Upper lobe of left lung (tissue), 6 donors: ENCODE measurements at regions not wholly inside any gene's neighbourhood (a gene's known extent, or its start where the extent isn't known, plus 50 kb on each side); places are given as distances from the start of the nearest gene placed in this dataset.

Source experiments
- ATAC-seq, 2 donors: fragments of 200-7000 bp; cut with Tn5 transposase; one replicate each; pipeline ENCODE4 v1.9.1; 2022; ENCODE audit warnings: mild to moderate bottlenecking in 2 of 2, moderate library complexity in 2 of 2; ENCODE audit not compliant: low FRiP score in 2 of 2
- DNase-seq, 2 donors: peaks; one replicate each; pipeline ENCODE4 v3.0.0-alpha.2; 2019 to 2020
- H3K27ac ChIP-seq, 4 donors: fragments of 200-600 bp; sonication (generic); one replicate each; pipeline ENCODE4 v1.5.1; 2016 to 2019
- H3K27me3 ChIP-seq, 4 donors: fragments of 200-600 bp; sonication (generic); one replicate each; pipeline ENCODE4 v1.5.1; 2017 to 2019
- H3K36me3 ChIP-seq, 4 donors: fragments of 200-600 bp; sonication (generic); one replicate each; pipeline ENCODE4 v1.5.1; 2016 to 2019
- H3K4me1 ChIP-seq, 4 donors: fragments of 200-600 bp; sonication (generic); one replicate each; pipeline ENCODE4 v1.5.1; 2018 to 2019
- H3K4me3 ChIP-seq, 4 donors: fragments of 200-600 bp; sonication (generic); one replicate each; pipeline ENCODE4 v1.5.1; 2017 to 2019; ENCODE audit warnings: mild to moderate bottlenecking in 2 of 4, moderate library complexity in 1 of 4
- H3K9me3 ChIP-seq, 4 donors: fragments of 200-600 bp; sonication (generic); one replicate each; pipeline ENCODE4 v1.5.1; 2018 to 2019
- EP300 ChIP-seq, 4 donors: sonication (generic); formaldehyde crosslinking; IDR thresholded peaks; one replicate each; pipeline ENCODE4 v1.5.1; 2017; ENCODE audit warnings: antibody characterized with exemption in 4 of 4, control low read depth in 2 of 4
- POLR2A ChIP-seq, 4 donors: fragments of 450-650 bp; IDR thresholded peaks; one replicate each; pipeline ENCODE4 v1.5.1; 2016 to 2017; ENCODE audit warnings: antibody characterized with exemption in 4 of 4, mild to moderate bottlenecking in 2 of 4
- POLR2AphosphoS5 ChIP-seq, 2 donors: sonication (generic); formaldehyde crosslinking; IDR thresholded peaks; one replicate each; pipeline ENCODE4 v1.5.1; 2017; ENCODE audit warnings: antibody characterized with exemption in 2 of 2
- WGBS, 2 donors: methylation state at CpG; one replicate each; pipeline ENCODE4 v1.1.5; 2017 to 2018; 5-methylcytosine and 5-hydroxymethylcytosine counted together
- TF ChIP-seq, protein P1 (sequence below), 6 experiments: fragments of 450-650 bp in 4 of 6; fragments of 200-600 bp in 2 of 6; sonication (generic) in 2 of 6; IDR thresholded peaks; one replicate each; pipeline ENCODE4 v1.5.1; 2016 to 2019; ENCODE audit warnings: antibody characterized with exemption in 6 of 6
- donor health status: DM: no; HTN: no; CAD: no; lungs with moderate emphysema.
- donor health status: DM: no; HTN: yes; CAD: no; lungs with severe emphysema.

DNA sequence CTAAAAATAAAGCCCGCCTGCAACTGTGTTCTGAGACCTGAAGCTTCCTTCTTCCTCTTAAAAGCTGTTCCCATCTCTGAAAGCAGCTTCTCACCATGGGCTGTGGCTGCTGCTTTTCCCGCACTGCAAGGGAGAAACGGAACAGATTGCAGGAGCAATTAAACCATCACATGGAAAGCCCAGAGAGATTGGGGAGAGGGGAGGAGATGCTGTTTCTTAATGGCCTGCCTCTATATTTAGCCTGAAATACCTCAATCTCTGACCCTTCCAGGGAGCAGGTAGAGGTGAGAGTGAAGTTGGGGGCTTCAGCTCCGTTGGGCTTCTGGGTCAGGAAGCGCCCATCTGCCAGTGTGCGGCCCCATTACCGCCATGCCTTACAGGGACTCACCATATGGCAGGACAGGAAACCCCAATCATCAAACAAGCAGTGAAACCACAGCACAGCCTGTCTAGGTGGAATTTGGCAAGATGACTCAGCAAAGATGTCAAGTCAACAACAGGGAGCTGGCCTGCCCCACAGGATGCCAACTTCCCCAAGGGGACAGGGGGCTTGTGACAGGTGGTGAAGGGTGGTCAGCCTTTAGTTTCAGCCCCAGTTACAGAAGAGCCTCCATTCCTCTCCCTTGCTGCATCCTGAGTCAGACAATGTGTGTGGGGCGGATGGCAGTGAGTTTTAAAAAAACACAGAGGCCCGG is 286.6 kb upstream of the CCL2 start:
- H3K4me1 ChIP-seq: no peaks in the 10 kb centered on the region
- no peaks in the 10 kb centered on the region for H3K27me3 ChIP-seq
- no peaks in the 10 kb centered on the region for H3K9me3 ChIP-seq
- ATAC-seq (no peak), DNase-seq (no peak)
- WGBS, 2 donors: 42 to 45% methylated on average over 9 of the region's 9 CpGs
- TF ChIP-seq EP300 (IDR thresholded peaks at IDR 0.05) (no peak), POLR2AphosphoS5 (IDR thresholded peaks at IDR 0.05) (no peak), POLR2A (IDR thresholded peaks at IDR 0.05) (no peak)
- TF ChIP-seq, protein P1, sequence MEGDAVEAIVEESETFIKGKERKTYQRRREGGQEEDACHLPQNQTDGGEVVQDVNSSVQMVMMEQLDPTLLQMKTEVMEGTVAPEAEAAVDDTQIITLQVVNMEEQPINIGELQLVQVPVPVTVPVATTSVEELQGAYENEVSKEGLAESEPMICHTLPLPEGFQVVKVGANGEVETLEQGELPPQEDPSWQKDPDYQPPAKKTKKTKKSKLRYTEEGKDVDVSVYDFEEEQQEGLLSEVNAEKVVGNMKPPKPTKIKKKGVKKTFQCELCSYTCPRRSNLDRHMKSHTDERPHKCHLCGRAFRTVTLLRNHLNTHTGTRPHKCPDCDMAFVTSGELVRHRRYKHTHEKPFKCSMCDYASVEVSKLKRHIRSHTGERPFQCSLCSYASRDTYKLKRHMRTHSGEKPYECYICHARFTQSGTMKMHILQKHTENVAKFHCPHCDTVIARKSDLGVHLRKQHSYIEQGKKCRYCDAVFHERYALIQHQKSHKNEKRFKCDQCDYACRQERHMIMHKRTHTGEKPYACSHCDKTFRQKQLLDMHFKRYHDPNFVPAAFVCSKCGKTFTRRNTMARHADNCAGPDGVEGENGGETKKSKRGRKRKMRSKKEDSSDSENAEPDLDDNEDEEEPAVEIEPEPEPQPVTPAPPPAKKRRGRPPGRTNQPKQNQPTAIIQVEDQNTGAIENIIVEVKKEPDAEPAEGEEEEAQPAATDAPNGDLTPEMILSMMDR (IDR thresholded peaks at IDR 0.05): no peak
- no peak overlapping the region for H3K4me3 ChIP-seq
- no peak overlapping the region for H3K27ac ChIP-seq
- no peaks in the 10 kb centered on the region for H3K36me3 ChIP-seq

DNA sequence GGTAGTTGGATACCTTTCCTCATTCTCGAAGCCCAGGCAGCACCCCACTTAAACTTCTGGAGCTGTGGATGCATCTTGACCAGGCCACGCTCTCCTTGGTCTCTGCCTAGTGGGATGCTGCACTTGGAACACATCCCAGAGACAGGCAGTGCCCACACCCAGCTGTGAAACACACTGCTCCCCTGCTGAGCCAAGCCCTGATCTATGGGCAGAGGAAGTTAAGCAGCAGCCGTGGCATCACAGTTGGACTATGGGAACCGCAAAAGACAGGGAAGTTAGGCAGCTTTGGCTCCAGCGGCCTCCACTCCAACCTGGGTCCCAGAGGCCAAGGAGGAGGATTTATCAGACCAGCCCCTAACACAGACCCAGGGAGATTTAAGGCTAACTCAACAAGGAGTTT is 284.8 kb upstream of the CCL2 start:
- no peaks in the 10 kb centered on the region for H3K36me3 ChIP-seq
- no peaks in the 10 kb centered on the region for H3K4me1 ChIP-seq
- no peaks in the 10 kb centered on the region for H3K27me3 ChIP-seq
- no peak overlapping the region for H3K4me3 ChIP-seq
- 54 to 71% methylated on average over 5 of the region's 5 CpGs for WGBS, 2 donors
- DNase-seq (no peak), ATAC-seq (no peak)
- TF ChIP-seq EP300 (IDR thresholded peaks at IDR 0.05) (no peak), POLR2A (IDR thresholded peaks at IDR 0.05) (no peak)
- TF ChIP-seq, protein P1 (IDR thresholded peaks at IDR 0.05): no peak
- H3K27ac ChIP-seq: no peak overlapping the region
- no peaks in the 10 kb centered on the region for H3K9me3 ChIP-seq

DNA sequence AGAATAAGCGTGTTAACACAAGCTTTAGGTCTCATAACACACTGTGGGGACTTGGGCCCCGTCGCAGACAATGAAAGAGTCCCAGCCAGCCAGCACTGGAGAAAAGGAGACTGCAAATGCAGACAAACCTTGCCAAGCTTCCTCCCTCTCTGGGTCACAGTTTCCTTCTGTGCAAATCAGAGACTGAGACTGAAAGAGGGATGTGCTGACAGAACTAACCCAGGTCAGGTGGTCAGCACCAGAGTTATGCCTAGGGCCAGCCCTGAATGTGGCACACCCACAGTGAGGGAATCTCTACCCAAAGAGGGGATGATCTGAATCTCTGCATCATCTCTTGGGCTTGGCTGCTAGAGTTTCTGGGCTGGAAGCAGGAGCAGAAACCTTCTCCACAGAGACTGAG is 282.3 kb upstream of the CCL2 start:
- no peak overlapping the region for H3K4me3 ChIP-seq
- TF ChIP-seq POLR2A (IDR thresholded peaks at IDR 0.05) (no peak), POLR2AphosphoS5 (IDR thresholded peaks at IDR 0.05) (no peak), EP300 (IDR thresholded peaks at IDR 0.05) (no peak)
- TF ChIP-seq, protein P1 (IDR thresholded peaks at IDR 0.05): no peak
- no peaks in the 10 kb centered on the region for H3K27me3 ChIP-seq
- no peak for DNase-seq
- H3K9me3 ChIP-seq: no peaks in the 10 kb centered on the region
- no peak for ATAC-seq
- WGBS, 2 donors: 70 to 80% methylated on average over 3 of the region's 3 CpGs
- H3K4me1 ChIP-seq: no peaks in the 10 kb centered on the region
- no peak overlapping the region for H3K27ac ChIP-seq
- H3K36me3 ChIP-seq: no peaks in the 10 kb centered on the region

DNA sequence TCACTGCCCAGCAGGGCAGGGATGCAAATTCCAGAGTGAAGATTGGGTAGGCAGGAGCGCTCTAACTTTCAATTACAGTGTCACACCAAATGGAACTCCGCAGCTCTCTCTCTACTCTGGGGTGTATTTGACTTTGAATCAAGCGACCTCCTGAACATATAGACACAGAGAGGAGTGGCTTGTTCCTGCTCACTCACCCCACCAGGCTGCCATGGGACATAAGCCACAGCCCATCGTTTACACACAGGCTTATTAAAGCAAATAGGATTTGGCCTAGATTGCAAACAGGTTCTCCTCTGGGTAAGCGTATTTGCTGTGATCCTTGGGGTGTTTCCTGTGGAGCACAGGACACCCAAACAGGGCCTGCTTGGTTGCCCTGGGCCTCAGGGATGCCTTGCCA is 281.6 kb upstream of the CCL2 start:
- no peaks in the 10 kb centered on the region for H3K27me3 ChIP-seq
- H3K4me3 ChIP-seq: no peak overlapping the region
- ATAC-seq: no peak
- TF ChIP-seq, protein P1 (IDR thresholded peaks at IDR 0.05): no peak
- no peak for TF ChIP-seq EP300 (IDR thresholded peaks at IDR 0.05)
- DNase-seq: no peak
- no peaks in the 10 kb centered on the region for H3K36me3 ChIP-seq
- H3K9me3 ChIP-seq: no peaks in the 10 kb centered on the region
- 50 to 68% methylated on average over 4 to 5 of the region's 5 CpGs for WGBS, 2 donors
- H3K27ac ChIP-seq: no peak overlapping the region
- no peaks in the 10 kb centered on the region for H3K4me1 ChIP-seq

DNA sequence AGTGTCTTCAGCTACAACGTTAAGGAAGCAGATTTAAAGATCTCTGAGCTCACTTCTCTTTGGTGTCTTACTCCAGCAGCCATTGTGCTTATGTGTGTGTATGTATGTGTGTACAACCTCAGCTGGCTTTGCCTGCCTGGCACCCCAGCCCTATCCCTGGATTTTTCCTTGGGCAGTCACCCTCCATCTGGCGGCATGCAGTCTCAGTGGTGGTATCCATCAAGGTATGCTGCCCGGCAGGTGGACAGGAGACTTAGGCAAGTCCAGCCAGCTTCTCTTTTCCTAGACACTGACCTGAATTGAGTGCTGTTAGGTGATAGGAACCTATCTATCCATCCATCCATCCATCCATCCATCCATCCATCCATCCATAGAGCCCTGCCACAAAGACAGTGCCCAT is 280.8 kb upstream of the CCL2 start:
- no peak overlapping the region for H3K27ac ChIP-seq
- no peak for ATAC-seq
- no peak for TF ChIP-seq EP300 (IDR thresholded peaks at IDR 0.05)
- no peak for TF ChIP-seq POLR2A (IDR thresholded peaks at IDR 0.05)
- TF ChIP-seq, protein P1 (IDR thresholded peaks at IDR 0.05): no peak
- no peak for TF ChIP-seq POLR2AphosphoS5 (IDR thresholded peaks at IDR 0.05)
- no peaks in the 10 kb centered on the region for H3K36me3 ChIP-seq
- no peaks in the 10 kb centered on the region for H3K9me3 ChIP-seq
- WGBS, 2 donors: 81 to 82% methylated on average over 3 of the region's 3 CpGs
- no peaks in the 10 kb centered on the region for H3K4me1 ChIP-seq
- no peaks in the 10 kb centered on the region for H3K27me3 ChIP-seq
- H3K4me3 ChIP-seq: no peak overlapping the region
- no peak for DNase-seq
